Osteoblast (primary cell): ENCODE measurements at regions not wholly inside any gene's neighbourhood (a gene's known extent, or its start where the extent isn't known, plus 50 kb on each side); places are given as distances from the start of the nearest gene placed in this dataset.
"Not testable (repeated sequence)": the region's sequence is repeated elsewhere in the genome, so short reads cannot be mapped to it uniquely, and the experiment has no call there.

Experiments used
- DNase-seq: peaks from one replicate; pipeline ENCODE4 v3.0.0; 2011; ENCODE audit warnings: low spot score, mixed read lengths; ENCODE audit not compliant: insufficient read length; ENCODE audit errors: missing footprints
- H2AFZ ChIP-seq: 2 replicates; pipeline ENCODE4 v1.6.0; 2011; ENCODE audit warnings: mild to moderate bottlenecking, low read length
- H3K27ac ChIP-seq: 2 replicates; pipeline ENCODE4 v1.5.1; 2011; ENCODE audit warnings: mild to moderate bottlenecking, low read depth, low read length, moderate library complexity
- H3K27me3 ChIP-seq: 2 replicates; pipeline ENCODE4 v1.6.0; 2012; ENCODE audit warnings: mild to moderate bottlenecking, control low read depth, inconsistent platforms, low read length, moderate library complexity; ENCODE audit not compliant: insufficient read depth
- H3K36me3 ChIP-seq: 2 replicates; pipeline ENCODE4 v1.5.1; 2011; ENCODE audit warnings: mild to moderate bottlenecking, low read length, control low read depth, moderate library complexity; ENCODE audit not compliant: insufficient read depth
- H3K4me1 ChIP-seq: 2 replicates; pipeline ENCODE4 v1.5.1; 2011; ENCODE audit warnings: mild to moderate bottlenecking, low read length, control low read depth, moderate library complexity; ENCODE audit not compliant: insufficient read depth
- H3K4me2 ChIP-seq: 2 replicates; pipeline ENCODE4 v1.6.0; 2011; ENCODE audit warnings: mild to moderate bottlenecking, low read length; ENCODE audit not compliant: insufficient read depth
- H3K4me3 ChIP-seq: fragments of 200-600 bp; sonication (generic); 3 replicates; pipeline ENCODE4 v1.5.1; 2012; ENCODE audit warnings: mild to moderate bottlenecking, low read length, inconsistent platforms; ENCODE audit not compliant: insufficient read depth
- H3K79me2 ChIP-seq: 2 replicates; pipeline ENCODE4 v1.6.0; 2012; ENCODE audit warnings: mild to moderate bottlenecking, low read length, control low read depth, inconsistent platforms; ENCODE audit not compliant: insufficient read depth
- H3K9me3 ChIP-seq: 2 replicates; pipeline ENCODE4 v1.5.1; 2011; ENCODE audit warnings: low read depth, low read length, control low read depth
- H4K20me1 ChIP-seq: 2 replicates; pipeline ENCODE4 v1.6.0; 2012; ENCODE audit warnings: mild to moderate bottlenecking, low read length, control low read depth; ENCODE audit not compliant: insufficient read depth
- TF ChIP-seq, protein P1 (sequence below): IDR thresholded peaks from 2 replicates; pipeline ENCODE4 v1.5.1; 2011; ENCODE audit warnings: mild to moderate bottlenecking, low read depth, low read length, moderate library complexity; ENCODE audit errors: extremely low read depth

DNA sequence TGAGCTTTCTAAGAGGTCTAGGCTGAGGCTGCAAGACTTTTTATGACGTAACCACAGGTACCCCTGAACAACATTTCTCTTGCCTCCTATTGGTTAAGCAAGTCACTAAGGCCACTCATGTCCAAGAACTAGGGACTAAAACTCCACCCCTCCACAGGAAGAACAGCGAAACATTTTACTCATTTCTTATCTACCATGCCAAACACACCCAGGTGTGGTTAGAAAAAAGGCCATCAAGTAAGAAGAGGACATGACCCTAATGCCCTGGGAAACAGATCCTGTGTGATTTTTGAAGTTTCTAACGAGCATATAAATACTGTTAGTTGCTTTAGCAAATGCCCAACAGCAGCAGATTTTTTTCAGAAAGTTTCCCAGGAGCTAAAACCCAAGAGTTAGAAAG is 282.4 kb upstream of the DYNLRB2 start:
- H2AFZ ChIP-seq: no peak overlapping the region

DNA sequence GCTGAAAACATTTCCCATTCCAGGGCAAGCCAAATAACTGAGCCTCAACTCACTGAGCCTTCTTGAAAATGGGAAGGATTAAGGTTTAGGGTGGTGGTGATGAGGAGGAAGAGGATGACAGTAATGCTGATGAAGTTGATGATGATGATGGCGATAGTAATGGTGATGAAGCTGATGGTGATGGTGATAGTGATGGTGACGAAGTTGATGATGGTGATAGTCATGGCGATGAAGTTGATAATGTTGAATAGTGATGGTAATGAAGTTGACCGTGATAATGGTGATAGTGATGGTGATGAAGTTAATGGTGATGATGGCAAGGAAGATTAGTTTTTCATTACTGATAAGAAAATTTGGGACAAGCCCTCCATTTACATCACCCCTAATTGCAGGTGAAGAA is 285.8 kb upstream of the DYNLRB2 start:
- Histone ChIP-seq H3K4me2 (no peak overlapping the region), H3K9me3 (no peaks in the 10 kb centered on the region), H3K27me3 (no peaks in the 10 kb centered on the region), H3K79me2 (no peaks in the 10 kb centered on the region), H3K27ac (no peak overlapping the region), H3K4me3 (no peak overlapping the region), H4K20me1 (no peaks in the 10 kb centered on the region), H3K36me3 (no peaks in the 10 kb centered on the region), H2AFZ (no peak overlapping the region), H3K4me1 (no peaks in the 10 kb centered on the region)
- DNase-seq: no peak
- TF ChIP-seq, protein P1, sequence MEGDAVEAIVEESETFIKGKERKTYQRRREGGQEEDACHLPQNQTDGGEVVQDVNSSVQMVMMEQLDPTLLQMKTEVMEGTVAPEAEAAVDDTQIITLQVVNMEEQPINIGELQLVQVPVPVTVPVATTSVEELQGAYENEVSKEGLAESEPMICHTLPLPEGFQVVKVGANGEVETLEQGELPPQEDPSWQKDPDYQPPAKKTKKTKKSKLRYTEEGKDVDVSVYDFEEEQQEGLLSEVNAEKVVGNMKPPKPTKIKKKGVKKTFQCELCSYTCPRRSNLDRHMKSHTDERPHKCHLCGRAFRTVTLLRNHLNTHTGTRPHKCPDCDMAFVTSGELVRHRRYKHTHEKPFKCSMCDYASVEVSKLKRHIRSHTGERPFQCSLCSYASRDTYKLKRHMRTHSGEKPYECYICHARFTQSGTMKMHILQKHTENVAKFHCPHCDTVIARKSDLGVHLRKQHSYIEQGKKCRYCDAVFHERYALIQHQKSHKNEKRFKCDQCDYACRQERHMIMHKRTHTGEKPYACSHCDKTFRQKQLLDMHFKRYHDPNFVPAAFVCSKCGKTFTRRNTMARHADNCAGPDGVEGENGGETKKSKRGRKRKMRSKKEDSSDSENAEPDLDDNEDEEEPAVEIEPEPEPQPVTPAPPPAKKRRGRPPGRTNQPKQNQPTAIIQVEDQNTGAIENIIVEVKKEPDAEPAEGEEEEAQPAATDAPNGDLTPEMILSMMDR: no peak

More for the DNA sequence above, 282.4 kb upstream of the DYNLRB2 start:
- Histone ChIP-seq H3K27ac (no peak overlapping the region), H3K4me3 (no peak overlapping the region), H3K4me2 (no peak overlapping the region), H3K36me3 (no peaks in the 10 kb centered on the region), H4K20me1 (no peaks in the 10 kb centered on the region), H3K4me1 (peaks cover 9% of the 10 kb centered on the region), H3K79me2 (no peaks in the 10 kb centered on the region), H3K9me3 (no peaks in the 10 kb centered on the region), H3K27me3 (no peaks in the 10 kb centered on the region)
- TF ChIP-seq, protein P1: no peak
- no peak for DNase-seq

DNA sequence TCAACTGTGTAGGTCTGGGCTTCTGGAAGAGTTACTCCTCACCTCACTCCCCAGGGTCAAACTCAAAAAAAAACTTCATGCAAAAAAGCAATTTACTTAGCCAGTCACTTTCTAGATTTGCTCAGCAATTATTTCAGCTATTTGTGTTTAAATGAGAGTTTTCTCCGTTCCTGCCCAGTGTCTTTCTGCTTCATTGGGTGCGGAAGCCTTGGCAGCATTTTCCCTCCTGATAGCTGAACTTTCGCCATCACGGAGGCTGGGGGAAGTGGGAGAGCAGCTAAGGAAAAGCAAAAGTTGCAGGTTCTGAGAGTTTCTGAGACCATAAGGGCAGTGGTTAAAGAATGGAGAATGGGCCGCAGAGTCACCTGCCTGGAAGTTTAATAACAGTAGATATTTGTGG is 287.1 kb upstream of the DYNLRB2 start:
- H4K20me1 ChIP-seq: no peaks in the 10 kb centered on the region
- no peaks in the 10 kb centered on the region for H3K36me3 ChIP-seq

DNA sequence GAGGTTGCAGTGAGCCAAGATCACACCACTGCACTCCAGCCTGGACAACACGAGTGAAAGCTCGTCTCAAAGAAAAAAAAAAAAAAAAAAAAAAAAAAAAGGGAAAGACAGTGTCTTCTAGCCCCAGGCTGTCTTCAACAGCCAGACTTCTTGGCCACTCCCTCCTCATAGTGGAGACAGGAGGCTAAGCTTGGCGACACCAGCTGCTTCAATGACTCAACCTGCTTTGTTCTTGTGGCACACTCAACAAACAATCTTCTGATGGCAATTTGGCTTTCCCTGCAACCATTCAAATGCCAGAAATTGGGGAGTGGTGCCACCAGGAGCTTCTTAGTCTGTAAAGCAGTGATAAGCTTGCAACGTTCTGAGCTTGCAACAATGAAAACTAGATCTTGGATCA is 290.4 kb upstream of the DYNLRB2 start:
- TF ChIP-seq, protein P1: no peak
- H2AFZ ChIP-seq: no peak overlapping the region
- no peaks in the 10 kb centered on the region for H3K9me3 ChIP-seq
- no peaks in the 10 kb centered on the region for H3K36me3 ChIP-seq
- no peaks in the 10 kb centered on the region for H3K4me1 ChIP-seq
- H3K4me2 ChIP-seq: no peak overlapping the region
- H3K27ac ChIP-seq: no peak overlapping the region
- no peaks in the 10 kb centered on the region for H3K27me3 ChIP-seq
- H3K79me2 ChIP-seq: no peaks in the 10 kb centered on the region
- H4K20me1 ChIP-seq: no peaks in the 10 kb centered on the region
- H3K4me3 ChIP-seq: no peak overlapping the region
- no peak for DNase-seq

More for the DNA sequence above, 287.1 kb upstream of the DYNLRB2 start:
- DNase-seq: no peak
- no peaks in the 10 kb centered on the region for H3K4me1 ChIP-seq
- H3K4me3 ChIP-seq: no peak overlapping the region
- H3K27me3 ChIP-seq: no peaks in the 10 kb centered on the region
- no peak overlapping the region for H3K27ac ChIP-seq
- TF ChIP-seq, protein P1: no peak
- no peaks in the 10 kb centered on the region for H3K9me3 ChIP-seq
- H3K4me2 ChIP-seq: no peak overlapping the region
- no peaks in the 10 kb centered on the region for H3K79me2 ChIP-seq
- no peak overlapping the region for H2AFZ ChIP-seq

DNA sequence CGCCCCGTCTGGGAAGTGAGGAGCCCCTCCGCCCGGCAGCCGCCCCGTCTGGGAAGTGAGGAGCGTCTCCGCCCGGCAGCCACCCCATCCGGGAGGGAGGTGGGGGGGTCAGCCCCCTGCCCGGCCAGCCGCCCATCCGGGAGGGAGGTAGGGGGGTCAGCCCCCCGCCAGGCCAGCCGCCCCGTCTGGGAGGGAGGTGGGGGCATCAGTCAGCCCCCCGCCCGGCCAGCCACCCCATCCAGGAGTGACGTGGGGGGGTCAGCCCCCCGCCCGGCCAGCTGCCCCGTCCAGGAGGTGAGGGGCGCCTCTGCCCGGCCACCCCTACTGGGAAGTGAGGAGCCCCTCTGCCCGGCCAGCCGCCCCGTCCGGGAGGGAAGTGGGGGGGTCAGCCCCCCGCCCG is 297.5 kb upstream of the DYNLRB2 start:
- H3K27me3 ChIP-seq, H3K9me3 ChIP-seq, H3K4me3 ChIP-seq, H3K4me2 ChIP-seq, H3K4me1 ChIP-seq, H3K79me2 ChIP-seq, H3K36me3 ChIP-seq, DNase-seq, H3K27ac ChIP-seq, H4K20me1 ChIP-seq, H2AFZ ChIP-seq: not testable (repeated sequence)

DNA sequence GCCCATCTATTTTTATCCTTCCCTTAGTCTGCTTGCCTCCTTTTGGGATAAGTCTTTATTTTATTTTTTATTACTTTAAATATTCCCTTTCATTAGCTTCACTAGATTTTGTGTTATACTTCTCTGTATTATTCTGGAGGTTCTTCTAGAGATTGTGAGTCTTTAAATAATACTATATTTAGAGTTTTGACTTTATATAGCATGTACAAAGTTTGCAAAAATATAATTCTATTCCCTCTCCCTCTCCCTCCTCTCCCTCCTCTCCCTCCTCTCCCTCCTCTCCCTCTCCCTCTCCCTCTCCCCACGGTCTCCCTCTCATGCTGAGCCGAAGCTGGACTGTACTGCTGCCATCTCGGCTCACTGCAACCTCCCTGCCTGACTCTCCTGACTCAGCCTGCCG is 298.5 kb upstream of the DYNLRB2 start:
- H3K36me3 ChIP-seq, H2AFZ ChIP-seq, H3K4me1 ChIP-seq, H3K4me2 ChIP-seq, H3K9me3 ChIP-seq, H3K27me3 ChIP-seq, H4K20me1 ChIP-seq, H3K27ac ChIP-seq, H3K4me3 ChIP-seq, H3K79me2 ChIP-seq, DNase-seq: not testable (repeated sequence)
